ENCODE measurements at regions not wholly inside any gene's neighbourhood (a gene's known extent, or its start where the extent isn't known, plus 50 kb on each side); places are given as distances from the start of the nearest gene placed in this dataset.

DNA sequence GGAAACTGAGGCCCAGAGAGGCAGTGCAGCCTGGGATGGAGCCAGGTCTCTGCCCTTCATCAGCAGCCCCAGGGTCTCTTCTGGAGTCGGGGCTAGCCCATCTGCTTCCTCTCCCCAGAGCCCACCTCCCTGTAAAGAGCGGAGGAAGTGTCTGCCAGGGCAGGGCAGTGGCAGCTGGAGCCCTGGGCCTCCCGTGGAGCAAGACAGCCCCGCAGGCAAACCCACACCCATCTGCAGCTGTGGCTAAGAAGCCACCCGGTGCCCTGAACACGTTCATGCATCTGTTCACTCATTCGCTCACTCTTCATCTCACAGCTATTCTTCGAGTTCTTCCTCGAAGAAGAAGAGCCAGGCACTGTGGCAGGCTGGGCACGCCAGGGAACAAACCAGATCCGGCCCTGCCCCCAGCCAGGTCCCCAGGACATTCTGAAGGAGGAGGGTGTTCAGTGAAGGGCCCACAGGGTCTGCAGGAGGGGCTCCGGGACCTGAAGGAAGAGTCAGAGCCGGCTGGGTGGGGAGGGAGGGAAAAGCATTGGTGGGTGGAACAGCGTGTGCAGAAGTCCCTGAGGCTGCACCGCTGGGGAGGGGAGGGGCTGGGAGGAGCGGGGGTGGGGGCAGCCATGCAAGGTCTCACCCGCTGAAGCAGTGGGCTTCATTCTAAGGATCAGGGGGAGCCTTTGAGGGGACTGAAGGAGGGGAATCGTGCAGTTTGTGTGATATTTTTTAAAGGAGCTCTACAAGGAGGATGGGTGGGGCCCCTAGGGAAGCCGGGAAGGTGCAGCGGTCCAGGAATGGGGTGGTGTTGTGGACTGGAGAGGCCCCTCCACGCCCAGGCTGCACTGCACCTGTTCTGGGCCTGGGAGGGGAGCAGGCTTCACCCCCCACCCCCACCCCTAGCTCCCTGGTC, 99.1 kb downstream of the UNCX start:
- ChIA-PET POLR2A (no interaction called here), CTCF (interaction anchor here (0.8 to 1.8 kb wide), 6 partner anchors 17 to 149 kb away, joined by 4 to 9 read pairs (median 4); no protein-coding TSS in a partner anchor)
- peak; percentile 52 for DNase-seq
- Histone ChIP-seq H3K27me3 (ENCODE audit: insufficient read depth) (peaks cover 90% of the 10 kb centered on the region), H3K36me3 (replicated peaks in 1 of 2; ENCODE audit: control insufficient read depth in 1 of 2, insufficient read depth in 2 of 2, low read length in 1 of 2) (no peaks in the 10 kb centered on the region), H3F3A (replicated peaks; ENCODE audit: insufficient read depth) (peaks cover 14% of the 10 kb centered on the region), H3K27ac (ENCODE audit: low read depth in 2 of 2, low read length in 1 of 2) (no peak overlapping the region), H3K79me2 (ENCODE audit: insufficient read depth) (no peaks in the 10 kb centered on the region), H4K20me1 (ENCODE audit: insufficient read depth) (no peaks in the 10 kb centered on the region), H3K9me3 (peaks cover 7% of the 10 kb centered on the region), H3K4me2 (no peak overlapping the region), H2AFZ (ENCODE audit: low read depth) (no peak overlapping the region), H3K4me1 (ENCODE audit: control insufficient read depth in 1 of 2, insufficient read depth in 2 of 2, low read depth in 1 of 2, low read length in 1 of 2) (no peaks in the 10 kb centered on the region), H3K9me2 (no peaks in the 10 kb centered on the region), H3K9ac (no peak overlapping the region), H3K4me3 (ENCODE audit: low read depth in 2 of 2, low read length in 1 of 2) (no peak overlapping the region)
- TF ChIP-seq, protein P1, sequence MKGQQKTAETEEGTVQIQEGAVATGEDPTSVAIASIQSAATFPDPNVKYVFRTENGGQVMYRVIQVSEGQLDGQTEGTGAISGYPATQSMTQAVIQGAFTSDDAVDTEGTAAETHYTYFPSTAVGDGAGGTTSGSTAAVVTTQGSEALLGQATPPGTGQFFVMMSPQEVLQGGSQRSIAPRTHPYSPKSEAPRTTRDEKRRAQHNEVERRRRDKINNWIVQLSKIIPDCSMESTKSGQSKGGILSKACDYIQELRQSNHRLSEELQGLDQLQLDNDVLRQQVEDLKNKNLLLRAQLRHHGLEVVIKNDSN (IDR thresholded peaks at IDR 0.05; ENCODE audit: borderline replicate concordance, low read depth) = no peak
- no peak for TF ChIP-seq TAF1 (IDR thresholded peaks at IDR 0.05; ENCODE audit: borderline replicate concordance, low read depth, low read length)
- TF ChIP-seq MXI1 (IDR thresholded peaks at IDR 0.05; ENCODE audit: low read depth, low read length) = no peak
- no peak for TF ChIP-seq EP300 (IDR thresholded peaks at IDR 0.05; ENCODE audit: borderline replicate concordance in 1 of 2, low read depth in 1 of 2, low read length in 1 of 2)
- TF ChIP-seq, protein P2, sequence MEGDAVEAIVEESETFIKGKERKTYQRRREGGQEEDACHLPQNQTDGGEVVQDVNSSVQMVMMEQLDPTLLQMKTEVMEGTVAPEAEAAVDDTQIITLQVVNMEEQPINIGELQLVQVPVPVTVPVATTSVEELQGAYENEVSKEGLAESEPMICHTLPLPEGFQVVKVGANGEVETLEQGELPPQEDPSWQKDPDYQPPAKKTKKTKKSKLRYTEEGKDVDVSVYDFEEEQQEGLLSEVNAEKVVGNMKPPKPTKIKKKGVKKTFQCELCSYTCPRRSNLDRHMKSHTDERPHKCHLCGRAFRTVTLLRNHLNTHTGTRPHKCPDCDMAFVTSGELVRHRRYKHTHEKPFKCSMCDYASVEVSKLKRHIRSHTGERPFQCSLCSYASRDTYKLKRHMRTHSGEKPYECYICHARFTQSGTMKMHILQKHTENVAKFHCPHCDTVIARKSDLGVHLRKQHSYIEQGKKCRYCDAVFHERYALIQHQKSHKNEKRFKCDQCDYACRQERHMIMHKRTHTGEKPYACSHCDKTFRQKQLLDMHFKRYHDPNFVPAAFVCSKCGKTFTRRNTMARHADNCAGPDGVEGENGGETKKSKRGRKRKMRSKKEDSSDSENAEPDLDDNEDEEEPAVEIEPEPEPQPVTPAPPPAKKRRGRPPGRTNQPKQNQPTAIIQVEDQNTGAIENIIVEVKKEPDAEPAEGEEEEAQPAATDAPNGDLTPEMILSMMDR (IDR thresholded peaks at IDR 0.05) = no peak
- no peak for TF ChIP-seq NFIC (IDR thresholded peaks at IDR 0.05; ENCODE audit: borderline replicate concordance)
- no peak for TF ChIP-seq MEF2A (IDR thresholded peaks at IDR 0.05; ENCODE audit: borderline replicate concordance, low read depth)
- no peak for TF ChIP-seq EZH2phosphoT487 (IDR thresholded peaks at IDR 0.05; ENCODE audit: borderline replicate concordance, low read depth)
- TF ChIP-seq ELF1 (IDR thresholded peaks at IDR 0.05) = no peak
- no peak for TF ChIP-seq GATA2 (CRISPR knock-in tag; IDR thresholded peaks at IDR 0.05)
- no peak for TF ChIP-seq TCF12 (IDR thresholded peaks at IDR 0.05)
- no peak for TF ChIP-seq RFX5 (IDR thresholded peaks at IDR 0.05; ENCODE audit: low read length)
- TF ChIP-seq RXRA (IDR thresholded peaks at IDR 0.05; ENCODE audit: borderline replicate concordance, low read depth) = no peak
- no peak for TF ChIP-seq CHD2 (IDR thresholded peaks at IDR 0.05; ENCODE audit: low read length, partially characterized antibody)
- TF ChIP-seq JUND (IDR thresholded peaks at IDR 0.05) = no peak
- TF ChIP-seq, protein P3, sequence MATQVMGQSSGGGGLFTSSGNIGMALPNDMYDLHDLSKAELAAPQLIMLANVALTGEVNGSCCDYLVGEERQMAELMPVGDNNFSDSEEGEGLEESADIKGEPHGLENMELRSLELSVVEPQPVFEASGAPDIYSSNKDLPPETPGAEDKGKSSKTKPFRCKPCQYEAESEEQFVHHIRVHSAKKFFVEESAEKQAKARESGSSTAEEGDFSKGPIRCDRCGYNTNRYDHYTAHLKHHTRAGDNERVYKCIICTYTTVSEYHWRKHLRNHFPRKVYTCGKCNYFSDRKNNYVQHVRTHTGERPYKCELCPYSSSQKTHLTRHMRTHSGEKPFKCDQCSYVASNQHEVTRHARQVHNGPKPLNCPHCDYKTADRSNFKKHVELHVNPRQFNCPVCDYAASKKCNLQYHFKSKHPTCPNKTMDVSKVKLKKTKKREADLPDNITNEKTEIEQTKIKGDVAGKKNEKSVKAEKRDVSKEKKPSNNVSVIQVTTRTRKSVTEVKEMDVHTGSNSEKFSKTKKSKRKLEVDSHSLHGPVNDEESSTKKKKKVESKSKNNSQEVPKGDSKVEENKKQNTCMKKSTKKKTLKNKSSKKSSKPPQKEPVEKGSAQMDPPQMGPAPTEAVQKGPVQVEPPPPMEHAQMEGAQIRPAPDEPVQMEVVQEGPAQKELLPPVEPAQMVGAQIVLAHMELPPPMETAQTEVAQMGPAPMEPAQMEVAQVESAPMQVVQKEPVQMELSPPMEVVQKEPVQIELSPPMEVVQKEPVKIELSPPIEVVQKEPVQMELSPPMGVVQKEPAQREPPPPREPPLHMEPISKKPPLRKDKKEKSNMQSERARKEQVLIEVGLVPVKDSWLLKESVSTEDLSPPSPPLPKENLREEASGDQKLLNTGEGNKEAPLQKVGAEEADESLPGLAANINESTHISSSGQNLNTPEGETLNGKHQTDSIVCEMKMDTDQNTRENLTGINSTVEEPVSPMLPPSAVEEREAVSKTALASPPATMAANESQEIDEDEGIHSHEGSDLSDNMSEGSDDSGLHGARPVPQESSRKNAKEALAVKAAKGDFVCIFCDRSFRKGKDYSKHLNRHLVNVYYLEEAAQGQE (IDR thresholded peaks at IDR 0.05; ENCODE audit: low read depth, low read length) = no peak
- no peak for TF ChIP-seq YY1 (IDR thresholded peaks at IDR 0.05; ENCODE audit: low read depth)
- TF ChIP-seq, protein P4, sequence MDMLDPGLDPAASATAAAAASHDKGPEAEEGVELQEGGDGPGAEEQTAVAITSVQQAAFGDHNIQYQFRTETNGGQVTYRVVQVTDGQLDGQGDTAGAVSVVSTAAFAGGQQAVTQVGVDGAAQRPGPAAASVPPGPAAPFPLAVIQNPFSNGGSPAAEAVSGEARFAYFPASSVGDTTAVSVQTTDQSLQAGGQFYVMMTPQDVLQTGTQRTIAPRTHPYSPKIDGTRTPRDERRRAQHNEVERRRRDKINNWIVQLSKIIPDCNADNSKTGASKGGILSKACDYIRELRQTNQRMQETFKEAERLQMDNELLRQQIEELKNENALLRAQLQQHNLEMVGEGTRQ (IDR thresholded peaks at IDR 0.05; ENCODE audit: borderline replicate concordance, low read depth, low read length) = no peak
- WGBS (ENCODE audit: low lambda C conversion rate) = 9% methylated on average over 17 of the region's 21 CpGs
